GM19455 (cell line): ENCODE measurements at regions not wholly inside any gene's neighbourhood (a gene's known extent, or its start where the extent isn't known, plus 50 kb on each side); places are given as distances from the start of the nearest gene placed in this dataset.
"Not testable (repeated sequence)": the region's sequence is repeated elsewhere in the genome, so short reads cannot be mapped to it uniquely, and the experiment has no call there.

ENCODE experiments used
- ATAC-seq: cut with Tn5 transposase; IDR thresholded peaks from one replicate; pipeline ENCODE4 v1.9.1; 2021; ENCODE audit not compliant: unreplicated experiment

DNA sequence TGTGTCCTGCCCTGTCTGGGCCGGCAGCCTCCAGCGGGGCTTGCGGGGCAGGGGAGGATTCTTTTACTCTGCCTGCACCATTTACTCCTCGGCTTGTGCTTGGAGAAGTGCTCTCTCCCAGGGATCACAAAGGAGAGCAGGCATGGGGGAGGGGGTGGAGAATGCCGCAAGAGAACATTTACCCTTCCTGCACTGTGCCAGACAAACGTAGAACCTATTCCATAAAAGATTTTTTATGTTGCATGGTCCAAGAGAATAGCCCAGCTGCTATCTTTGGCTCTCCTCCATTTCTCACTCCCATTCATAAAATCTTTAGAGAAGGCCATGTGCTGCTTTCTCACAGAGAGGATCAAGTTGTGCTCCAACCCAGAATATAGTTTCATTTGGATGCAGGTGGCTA lies 159.4 kb downstream of the SPTSSA start:
- no peak for ATAC-seq

GRCh38 chr14:34300882-34301734 lies 160.9 kb downstream of the SPTSSA start:
- no peak for ATAC-seq

GRCh38 chr14:34300330-34300729 lies 161.7 kb downstream of the SPTSSA start:
- no peak for ATAC-seq

DNA sequence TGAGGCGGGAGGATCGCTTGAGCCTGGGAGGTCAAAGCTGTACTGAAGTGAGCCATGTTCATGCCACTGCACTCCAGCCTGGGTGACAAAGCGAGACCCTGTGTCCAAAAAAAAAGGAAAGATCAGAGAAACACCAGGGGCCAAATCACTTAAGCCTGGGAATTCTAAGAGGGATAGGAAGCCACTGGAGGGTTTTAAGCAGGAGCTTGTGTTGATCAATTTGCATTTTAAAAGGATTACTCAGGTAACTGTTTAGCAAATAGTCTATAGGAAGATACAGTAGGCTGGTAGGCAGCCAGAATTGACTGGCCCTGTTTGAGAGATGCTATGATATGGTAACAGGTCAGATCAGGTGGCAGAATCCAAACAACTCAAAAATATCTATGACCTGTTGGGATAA lies 162.7 kb downstream of the SPTSSA start:
- no peak for ATAC-seq

GRCh38 chr14:34297786-34298520 lies 164.1 kb downstream of the SPTSSA start:
- ATAC-seq: no peak

DNA sequence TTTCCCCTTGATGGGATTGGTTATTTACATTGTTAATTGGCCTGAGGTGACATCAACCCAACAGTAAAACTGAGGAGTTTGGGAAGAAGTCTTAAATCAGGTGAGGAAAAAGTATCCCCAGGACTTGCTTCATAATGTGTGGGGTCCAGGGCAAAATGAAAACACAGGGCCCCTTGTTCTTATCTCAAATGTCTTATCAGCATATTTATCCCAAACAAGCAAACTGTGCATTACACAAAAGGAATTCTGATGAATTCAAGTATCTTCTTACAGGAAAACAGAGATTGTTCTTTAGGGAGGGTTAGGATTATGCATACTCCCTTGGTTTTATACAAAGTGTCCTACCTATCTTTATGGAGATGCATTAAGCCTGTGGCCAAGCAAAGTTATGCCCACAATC lies 178.4 kb downstream of the SPTSSA start:
- ATAC-seq: no peak

- ATAC-seq: no peak
Observed at GRCh38 chr14:34277191-34277590, 184.8 kb downstream of the SPTSSA start.

GRCh38 chr14:34275530-34275929 lies 186.5 kb downstream of the SPTSSA start:
- ATAC-seq: no peak

- ATAC-seq: no peak
Observed at GRCh38 chr14:34275078-34275477, 187.0 kb downstream of the SPTSSA start.

DNA sequence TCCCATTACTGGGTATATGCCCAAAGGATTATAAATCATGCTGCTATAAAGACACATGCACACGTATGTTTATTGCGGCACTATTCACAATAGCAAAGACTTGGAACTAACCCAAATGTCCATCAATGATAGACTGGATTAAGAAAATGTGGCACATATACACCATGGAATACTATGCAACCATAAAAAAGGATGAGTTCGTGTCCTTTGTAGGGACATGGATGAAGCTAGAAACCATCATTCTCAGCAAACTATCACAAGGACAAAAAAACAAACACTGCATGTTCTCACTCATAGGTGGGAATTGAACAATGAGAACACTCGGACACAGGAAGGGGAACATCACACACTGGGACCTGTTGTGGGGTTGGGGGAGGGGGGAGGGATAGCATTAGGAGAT lies 188.3 kb downstream of the SPTSSA start:
- ATAC-seq: not testable (repeated sequence)

DNA sequence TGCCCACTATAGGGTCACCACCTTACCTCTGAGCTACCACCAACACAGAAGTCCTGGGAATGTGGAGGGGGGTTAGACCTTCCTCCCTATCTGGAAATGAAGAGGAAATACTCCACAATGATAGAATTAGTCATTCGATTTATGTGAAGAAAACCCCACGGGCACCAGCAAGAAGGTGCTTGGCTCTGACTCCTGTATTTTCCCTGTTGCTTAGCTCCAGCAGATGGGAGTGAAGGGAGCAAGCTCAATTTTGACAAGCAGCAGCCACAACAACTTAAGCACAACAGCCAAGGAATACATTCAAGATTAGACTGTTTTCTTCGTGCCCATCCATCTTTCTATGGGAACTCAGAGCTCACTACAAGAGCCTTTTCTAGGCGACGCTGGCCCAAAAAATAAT lies 191.7 kb downstream of the SPTSSA start:
- ATAC-seq: no peak

DNA sequence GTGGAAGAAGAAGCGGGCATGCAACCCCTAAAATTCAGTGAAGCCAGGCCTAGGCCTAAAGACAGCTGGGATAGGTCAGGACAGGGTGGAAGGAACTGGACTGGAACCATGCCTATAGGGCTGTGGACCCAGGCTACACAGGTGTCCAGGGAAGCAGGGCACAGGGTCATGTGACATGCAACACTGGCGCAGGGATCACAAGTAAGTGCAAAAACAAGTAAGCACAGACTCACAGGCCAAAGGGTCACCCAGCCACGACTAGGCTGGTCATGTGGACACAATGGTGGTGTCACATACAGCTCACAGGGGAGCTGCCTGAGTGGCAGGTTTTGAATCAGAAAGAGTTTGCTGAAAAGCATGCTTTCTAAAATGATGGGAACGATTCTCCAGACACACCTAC lies 195.7 kb downstream of the SPTSSA start:
- ATAC-seq: no peak

GRCh38 chr14:34262127-34262910 lies 199.7 kb downstream of the SPTSSA start:
- ATAC-seq: no peak

DNA sequence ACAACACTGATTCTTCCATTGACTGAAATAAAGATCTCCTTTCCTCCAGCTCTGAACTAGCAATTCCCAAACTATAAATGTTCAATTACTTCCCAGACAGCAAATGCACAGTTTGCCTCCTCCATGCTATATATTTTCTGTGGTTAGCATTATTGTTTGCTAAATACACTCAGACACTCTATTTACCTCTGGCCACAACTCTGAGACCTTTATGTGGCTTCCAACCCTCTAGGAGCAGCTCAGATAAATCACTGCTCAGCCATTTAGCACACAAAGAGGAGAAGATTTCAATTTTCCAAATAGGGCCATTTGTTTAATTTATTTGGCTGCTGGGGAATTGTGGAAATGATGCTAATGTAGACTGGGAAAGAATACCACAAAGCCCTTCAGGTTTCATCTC lies 202.0 kb downstream of the SPTSSA start:
- ATAC-seq: no peak

DNA sequence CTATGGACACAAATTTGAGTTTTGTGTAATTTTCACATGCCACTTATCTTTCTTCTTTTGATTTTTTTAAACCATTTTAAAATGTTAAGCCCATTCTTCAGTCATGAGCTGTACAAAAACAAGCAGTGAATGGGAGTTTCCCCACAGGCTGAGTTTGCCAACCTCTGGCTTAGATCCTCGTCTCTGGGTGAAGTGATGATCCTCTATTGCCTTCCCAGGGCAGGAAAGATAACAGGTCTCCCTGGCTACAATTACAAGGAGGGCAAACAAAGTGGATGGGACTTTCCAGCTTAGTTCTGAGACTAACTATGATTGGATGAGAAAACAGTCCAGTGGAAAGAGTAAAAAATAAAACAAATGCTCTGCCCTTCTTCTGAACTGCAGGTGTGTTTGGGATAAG lies 203.7 kb downstream of the SPTSSA start:
- no peak for ATAC-seq

DNA sequence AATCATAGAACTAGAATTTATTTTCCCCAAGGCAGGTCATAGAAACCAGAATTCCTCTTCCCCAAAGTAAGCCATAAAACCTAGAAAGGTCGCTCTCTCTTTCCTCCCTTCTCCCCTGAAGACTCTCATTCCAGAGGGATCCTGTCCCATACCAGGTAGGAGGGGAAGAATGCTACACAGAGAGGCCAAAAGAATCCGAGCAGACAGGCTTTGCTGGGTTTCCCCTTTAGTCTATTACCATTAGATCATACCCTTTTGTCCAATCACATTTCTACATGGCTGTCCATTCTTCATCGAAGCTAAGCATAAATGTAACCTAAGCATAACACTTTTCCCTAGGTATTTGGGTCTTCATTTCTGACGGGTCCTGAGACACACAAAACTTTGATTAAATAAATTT lies 204.5 kb downstream of the SPTSSA start:
- ATAC-seq: no peak

GRCh38 chr14:34256223-34256622 lies 205.8 kb downstream of the SPTSSA start:
- ATAC-seq: no peak

GRCh38 chr14:34254571-34254970 lies 207.5 kb downstream of the SPTSSA start:
- ATAC-seq: no peak

DNA sequence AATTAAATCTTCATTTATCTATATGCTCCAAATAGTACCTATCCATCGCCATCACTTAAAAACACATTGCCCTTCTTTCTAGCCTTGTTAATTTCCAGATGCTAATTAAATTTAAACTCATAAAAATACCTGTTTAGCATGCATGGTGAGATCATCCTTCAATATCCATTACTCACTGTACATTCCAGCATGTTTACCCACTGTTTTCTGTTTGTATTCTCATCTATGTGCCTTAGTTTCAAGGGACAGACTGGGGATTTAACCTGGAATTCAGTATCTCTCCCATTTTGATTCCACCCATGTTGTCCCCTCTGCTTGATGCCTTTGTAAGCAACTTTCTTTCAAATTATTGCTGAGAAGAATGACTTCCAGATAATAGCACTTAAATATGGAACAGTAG lies 208.0 kb downstream of the SPTSSA start:
- no peak for ATAC-seq

DNA sequence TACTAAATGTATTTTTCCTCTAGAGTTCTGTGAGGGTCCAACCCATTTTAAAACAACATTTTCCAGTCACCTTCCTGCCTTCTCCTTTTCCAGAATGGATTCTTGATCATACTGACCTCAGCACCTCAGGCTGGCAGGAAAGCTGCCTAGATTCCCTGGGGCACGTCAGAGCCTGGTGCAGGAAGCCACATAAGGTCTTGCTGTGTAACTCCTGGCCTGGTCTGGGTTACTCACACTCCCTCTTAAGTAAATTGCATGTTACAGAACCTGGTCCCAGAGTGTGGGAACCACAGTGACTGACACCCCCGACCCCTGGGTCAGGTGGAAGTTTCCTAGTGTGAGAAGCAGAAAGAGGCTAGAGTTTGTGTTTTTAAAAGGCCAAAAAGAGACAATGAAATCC lies 209.8 kb downstream of the SPTSSA start:
- no peak for ATAC-seq

- ATAC-seq: no peak
Observed at GRCh38 chr14:34251662-34252061, 210.4 kb downstream of the SPTSSA start.

GRCh38 chr14:34250959-34251358 lies 211.1 kb downstream of the SPTSSA start:
- ATAC-seq: no peak
